HepG2 (cell line): ENCODE measurements at regions not wholly inside any gene's neighbourhood (a gene's known extent, or its start where the extent isn't known, plus 50 kb on each side); places are given as distances from the start of the nearest gene placed in this dataset.
A peak's percentile ranks its signal among the peaks of the same experiment; 100 is the strongest.

Source experiments
- ATAC-seq: fragments of 200-7000 bp; cut with Tn5 transposase; 3 replicates; pipeline ENCODE4 v1.9.1; 2020; ENCODE audit warnings: mild to moderate bottlenecking, moderate library complexity
- BruUV-seq: library from RNA; stranded (reverse); fragments of 400-500 nt; replicated peaks from 2 replicates; lab custom pipeline; 2021; lab: Mats Ljungman, UMichigan
- CTCF ChIA-PET: fragments of 300-600 bp; formaldehyde crosslinking; extraction: SDS; loops from one replicate; lab custom pipeline; 2021; ENCODE audit warnings: low total read pairs, inconsistent platforms, low intra/inter-chr PET ratio; lab: Yijun Ruan, JAX
- POLR2A ChIA-PET: fragments of 350-600 bp; sonication (Branson Sonifier 250); formaldehyde crosslinking; loops from one replicate; lab custom pipeline; 2020; ENCODE audit warnings: antibody characterized with exemption, inconsistent platforms; lab: Yijun Ruan, JAX
- DNase-seq: peaks from one replicate; pipeline ENCODE4 v3.0.0-alpha.2; 2015; ENCODE audit warnings: low spot score
- FAIRE-seq: peaks from 3 replicates; lab custom pipeline; 2011; peaks lifted over from hg19 to GRCh38; lab: Jason Lieb, UNC
- H2AFZ ChIP-seq: one replicate; pipeline ENCODE4 v1.6.1; 2011; ENCODE audit warnings: low read length, inconsistent platforms
- H3K27ac ChIP-seq: fragments of 300-600 bp; 3 replicates; pipeline ENCODE4 v1.8.0; 2011; ENCODE audit warnings: mixed run types, mild to moderate bottlenecking, mixed read lengths, low read length, inconsistent platforms; ENCODE audit not compliant: insufficient read depth; ENCODE audit errors: extremely low read length
- H3K27me3 ChIP-seq, 2 experiments: fragments of 200-600 bp in 1 of 2; 2 replicates in 1 of 2; 3 replicates in 1 of 2; pipeline versions ENCODE4 v1.6.0 to v1.8.0; 2011; ENCODE audit warnings: low read length in 2 of 2, mild to moderate bottlenecking in 2 of 2, moderate library complexity in 2 of 2, inconsistent platforms in 1 of 2; ENCODE audit not compliant: insufficient read depth in 2 of 2, control insufficient read depth in 1 of 2
- H3K36me3 ChIP-seq, 2 experiments: fragments of 200-600 bp in 1 of 2; replicated peaks in 1 of 2; 2 replicates in 1 of 2; 3 replicates in 1 of 2; pipeline versions ENCODE4 v1.5.1 to v1.8.0; 2011; ENCODE audit warnings: low read length in 2 of 2, inconsistent platforms in 1 of 2; ENCODE audit not compliant: insufficient read depth in 2 of 2, control insufficient read depth in 1 of 2
- H3K4me1 ChIP-seq: 2 replicates; pipeline ENCODE4 v1.5.1; 2012; ENCODE audit warnings: low read length, inconsistent platforms; ENCODE audit not compliant: insufficient read depth
- H3K4me2 ChIP-seq: 2 replicates; pipeline ENCODE4 v1.6.0; 2011; ENCODE audit warnings: low read depth, low read length, inconsistent platforms
- H3K4me3 ChIP-seq, 3 experiments: fragments of 200-600 bp in 1 of 3; sonication (generic), shearing (Covaris generic) in 1 of 3; replicated peaks in 1 of 3; 2 replicates each; pipeline ENCODE4 v1.5.1; 2011 to 2016; ENCODE audit warnings: low read length in 3 of 3, inconsistent platforms in 2 of 3, low read depth in 2 of 3, mild to moderate bottlenecking in 2 of 3, control low read depth in 1 of 3, mixed read lengths in 1 of 3; ENCODE audit not compliant: insufficient read depth in 1 of 3
- H3K79me2 ChIP-seq: one replicate; pipeline ENCODE4 v1.6.1; 2011; ENCODE audit warnings: low read length, inconsistent platforms; ENCODE audit not compliant: insufficient read depth
- H3K9ac ChIP-seq: 2 replicates; pipeline ENCODE4 v1.6.0; 2011; ENCODE audit warnings: mild to moderate bottlenecking, low read depth, low read length, inconsistent platforms; ENCODE audit not compliant: insufficient read depth
- H3K9me3 ChIP-seq: 2 replicates; pipeline ENCODE4 v1.5.1; 2012; ENCODE audit warnings: mild to moderate bottlenecking, low read length
- H4K20me1 ChIP-seq: 2 replicates; pipeline ENCODE4 v1.6.0; 2011; ENCODE audit warnings: inconsistent platforms, mild to moderate bottlenecking, low read length, moderate library complexity; ENCODE audit not compliant: insufficient read depth
- BCL6 ChIP-seq: IDR thresholded peaks from 2 replicates; pipeline ENCODE4 v1.6.1; 2016; ENCODE audit warnings: missing genetic modification reagents, missing compliant biosample characterization
- CHD4 ChIP-seq: fragments of 200-600 bp; sonication (generic); IDR thresholded peaks from 2 replicates; pipeline ENCODE4 v1.7.0; 2017; ENCODE audit warnings: mild to moderate bottlenecking, low read length, borderline replicate concordance
- CREB1 ChIP-seq, 2 experiments: fragments of 450-650 bp in 1 of 2; IDR thresholded peaks; 2 replicates each; pipeline ENCODE4 v1.6.1; 2016 to 2017; ENCODE audit warnings: control low read depth in 1 of 2, mild to moderate bottlenecking in 1 of 2, missing compliant biosample characterization in 1 of 2, missing genetic modification characterization in 1 of 2
- FOXK2 ChIP-seq: fragments of 450-650 bp; IDR thresholded peaks from 2 replicates; pipeline ENCODE4 v1.6.1; 2016
- FUBP1 ChIP-seq: sonication (generic); formaldehyde crosslinking; IDR thresholded peaks from 2 replicates; pipeline ENCODE4 v1.5.1; 2020; ENCODE audit warnings: missing genetic modification reagents, mild to moderate bottlenecking, borderline replicate concordance
- GPN1 ChIP-seq: sonication (generic); formaldehyde crosslinking; IDR thresholded peaks from 2 replicates; pipeline ENCODE4 v1.5.1; 2020; ENCODE audit warnings: missing genetic modification reagents, borderline replicate concordance
- HNRNPH1 ChIP-seq: fragments of 200-400 bp; formaldehyde crosslinking; optimal IDR thresholded peaks from 2 replicates; pipeline ENCODE3; 2017; ENCODE audit warnings: mild to moderate bottlenecking, low read depth, low read length
- KLF9 ChIP-seq: IDR thresholded peaks from 2 replicates; pipeline ENCODE4 v1.6.1; 2016; ENCODE audit warnings: low read depth
- MED1 ChIP-seq: sonication (generic); formaldehyde crosslinking; IDR thresholded peaks from 2 replicates; pipeline ENCODE4 v1.4.0; 2020; ENCODE audit warnings: missing genetic modification reagents
- RAD21 ChIP-seq: fragments of 450-650 bp; formaldehyde crosslinking; IDR thresholded peaks from 2 replicates; pipeline ENCODE4 v1.5.0; 2020; ENCODE audit warnings: mild to moderate bottlenecking
- TCF7L2 ChIP-seq: IDR thresholded peaks from 2 replicates; pipeline ENCODE4 v1.6.1; 2011; ENCODE audit warnings: mild to moderate bottlenecking, low read depth, low read length, moderate library complexity
- XBP1 ChIP-seq: sonication (generic); formaldehyde crosslinking; IDR thresholded peaks from 2 replicates; pipeline ENCODE4 v1.5.0; 2020; ENCODE audit warnings: missing genetic modification reagents
- ZMYM4 ChIP-seq: sonication (generic); formaldehyde crosslinking; IDR thresholded peaks from 2 replicates; pipeline ENCODE4 v1.8.1; 2023; ENCODE audit warnings: mild to moderate bottlenecking, missing genetic modification reagents
- ZNF576 ChIP-seq: sonication (generic); formaldehyde crosslinking; IDR thresholded peaks from 2 replicates; pipeline ENCODE4 v1.4.0; 2020; ENCODE audit warnings: mild to moderate bottlenecking, missing genetic modification reagents
- ZNF747 ChIP-seq: sonication (generic); formaldehyde crosslinking; IDR thresholded peaks from 2 replicates; pipeline ENCODE4 v1.8.1; 2023; ENCODE audit warnings: missing genetic modification reagents, mild to moderate bottlenecking, borderline replicate concordance
- ZNF749 ChIP-seq: sonication (generic); formaldehyde crosslinking; IDR thresholded peaks from 2 replicates; pipeline ENCODE4 v1.8.0; 2022; ENCODE audit warnings: mild to moderate bottlenecking, missing genetic modification reagents, moderate library complexity, borderline replicate concordance
- WGBS: methylation state at CpG from one replicate; pipeline ENCODE4 v1.1.6; 2017; ENCODE audit warnings: low lambda C conversion rate; 5-methylcytosine and 5-hydroxymethylcytosine counted together
- in situ Hi-C: cut with HindIII; loops from 2 replicates; pipeline ENCODE4 v1.10.0; 2017; ENCODE audit warnings: low pct_unique_long_range_greater_than_20kb; ENCODE audit not compliant: extremely low pct_ligation_motif_present
- intact Hi-C: fragments of 100-400 bp; cut with micrococcal nuclease; formaldehyde crosslinking; loops from one replicate; pipeline ENCODE4 v1.10.0; 2022; ENCODE audit not compliant: unreplicated experiment

- Histone ChIP-seq H3K4me2 (no peak overlapping the region), H3K9ac (no peak overlapping the region), H3K9me3 (no peaks in the 10 kb centered on the region), H3K4me3 (no peak overlapping the region), H3K36me3 (no peaks in the 10 kb centered on the region), H4K20me1 (no peaks in the 10 kb centered on the region), H3K27ac (no peak overlapping the region)
- FAIRE-seq (no peak), DNase-seq (no peak), ATAC-seq (peak; percentile 92)
- BruUV-seq = no TSS peak
- intact Hi-C loops = no loop called here
- POLR2A ChIA-PET = no interaction called here
- in situ Hi-C loops = no loop called here
- TF ChIP-seq ZMYM4 (CRISPR knock-in tag) = no peak
- no peak for TF ChIP-seq CREB1 (IDR thresholded peaks at IDR 0.05)
- no peak for TF ChIP-seq CREB1 (CRISPR knock-in tag; IDR thresholded peaks at IDR 0.05)
- TF ChIP-seq ZNF576 (CRISPR knock-in tag) = no peak
- no peak for TF ChIP-seq GPN1
- TF ChIP-seq FUBP1 = no peak
- no peak for TF ChIP-seq TCF7L2
- TF ChIP-seq ZNF749 = no peak
- TF ChIP-seq MED1 (CRISPR knock-in tag) = no peak
- TF ChIP-seq HNRNPH1 = no peak
- TF ChIP-seq RAD21 (CRISPR knock-in tag) = no peak
- TF ChIP-seq ZNF747 (CRISPR knock-in tag) = no peak
- TF ChIP-seq FOXK2 = no peak
- TF ChIP-seq BCL6 (CRISPR knock-in tag) = no peak
- no peak for TF ChIP-seq CHD4
- TF ChIP-seq KLF9 (CRISPR knock-in tag) = no peak
- no peak for TF ChIP-seq XBP1
- TF ChIP-seq, all 625 proteins: peak for 0
- WGBS = 15% methylated on average over 5 of the region's 5 CpGs
- Histone ChIP-seq H3K4me1 (no peaks in the 10 kb centered on the region), H3K79me2 (no peaks in the 10 kb centered on the region), H3K27me3 (no peaks in the 10 kb centered on the region), H2AFZ (no peak overlapping the region)
- CTCF ChIA-PET = no interaction called here
These were observed 156.2 kb downstream of the COG6 start for GRCh38 chr13:39811696-39812095.
